GOT3 (cell line): ENCODE measurements at regions not wholly inside any gene's neighbourhood (a gene's known extent, or its start where the extent isn't known, plus 50 kb on each side); places are given as distances from the start of the nearest gene placed in this dataset.

ENCODE experiments used
- DNase-seq: peaks from one replicate; lab custom pipeline; 2025; ENCODE audit warnings: mixed read lengths; lab: John Stamatoyannopoulos, UW

DNA sequence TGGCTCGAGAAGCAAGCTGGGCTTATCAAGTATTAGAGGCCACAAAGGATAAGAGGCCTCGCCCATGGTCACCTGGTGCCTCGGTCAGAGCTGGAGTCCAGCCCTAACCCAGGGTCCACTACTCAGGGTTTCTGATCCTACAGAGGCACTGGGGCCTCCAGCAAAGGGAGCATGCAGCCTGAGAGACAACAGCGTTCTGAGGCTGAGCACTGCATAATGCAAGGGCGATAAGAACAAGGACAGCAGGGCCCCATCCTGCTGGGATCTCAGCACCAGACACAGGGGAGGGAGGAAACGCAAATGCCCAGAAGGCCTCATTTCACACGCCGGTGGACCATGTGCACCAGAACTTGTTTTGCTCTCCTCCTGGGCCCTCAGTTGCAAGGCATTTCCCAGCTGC lies 63.0 kb downstream of the C5orf15 start:
- DNase-seq = no peak

DNA sequence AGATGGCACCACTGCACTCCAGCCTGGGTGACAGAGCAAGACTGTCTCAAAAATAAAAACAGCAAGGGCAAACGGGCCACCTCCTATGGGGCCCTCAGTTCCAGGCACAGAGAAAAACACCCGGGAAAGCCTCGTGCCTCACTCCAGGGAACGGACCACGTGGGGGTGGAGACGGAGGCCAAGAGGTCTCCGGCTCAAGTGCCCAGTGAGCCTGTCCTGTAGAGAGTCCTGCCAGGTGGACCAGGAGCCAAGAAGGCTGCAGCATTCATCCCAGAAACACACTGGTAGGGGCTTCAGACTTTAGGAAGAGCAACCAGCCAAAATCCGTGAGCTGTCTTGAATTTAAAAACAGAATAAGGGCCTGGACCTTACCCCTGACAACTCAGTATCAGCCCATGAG lies 63.8 kb downstream of the C5orf15 start:
- no peak for DNase-seq

DNA sequence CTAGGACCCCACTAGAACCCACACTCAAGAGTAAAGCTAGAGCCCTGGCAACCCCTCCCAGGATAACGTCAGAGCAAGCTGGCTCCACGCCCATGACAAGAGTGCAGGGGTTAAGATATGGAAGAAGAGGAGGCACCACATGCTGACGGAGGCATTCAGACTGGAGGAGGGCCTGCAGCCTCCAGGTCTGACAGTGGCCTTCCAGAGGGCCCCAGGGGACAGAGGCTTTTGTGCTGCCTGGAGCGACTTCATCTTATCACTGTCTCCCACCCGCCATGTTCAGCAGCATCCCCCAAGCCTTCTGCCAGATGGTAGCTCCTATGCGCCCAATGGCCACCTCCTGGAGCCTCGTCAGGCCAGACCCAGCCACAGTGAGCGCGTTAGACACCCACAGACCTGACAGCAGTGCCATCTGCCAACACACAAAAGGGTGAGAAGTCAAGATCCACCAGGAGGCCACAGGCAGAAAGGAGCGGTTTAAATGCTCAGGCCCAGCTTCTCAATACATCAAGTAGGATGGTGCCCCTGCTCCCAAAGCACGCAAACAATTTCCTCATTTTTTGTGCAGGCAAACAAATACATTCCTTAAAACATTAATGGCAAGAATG lies 65.8 kb downstream of the C5orf15 start:
- DNase-seq = no peak

DNA sequence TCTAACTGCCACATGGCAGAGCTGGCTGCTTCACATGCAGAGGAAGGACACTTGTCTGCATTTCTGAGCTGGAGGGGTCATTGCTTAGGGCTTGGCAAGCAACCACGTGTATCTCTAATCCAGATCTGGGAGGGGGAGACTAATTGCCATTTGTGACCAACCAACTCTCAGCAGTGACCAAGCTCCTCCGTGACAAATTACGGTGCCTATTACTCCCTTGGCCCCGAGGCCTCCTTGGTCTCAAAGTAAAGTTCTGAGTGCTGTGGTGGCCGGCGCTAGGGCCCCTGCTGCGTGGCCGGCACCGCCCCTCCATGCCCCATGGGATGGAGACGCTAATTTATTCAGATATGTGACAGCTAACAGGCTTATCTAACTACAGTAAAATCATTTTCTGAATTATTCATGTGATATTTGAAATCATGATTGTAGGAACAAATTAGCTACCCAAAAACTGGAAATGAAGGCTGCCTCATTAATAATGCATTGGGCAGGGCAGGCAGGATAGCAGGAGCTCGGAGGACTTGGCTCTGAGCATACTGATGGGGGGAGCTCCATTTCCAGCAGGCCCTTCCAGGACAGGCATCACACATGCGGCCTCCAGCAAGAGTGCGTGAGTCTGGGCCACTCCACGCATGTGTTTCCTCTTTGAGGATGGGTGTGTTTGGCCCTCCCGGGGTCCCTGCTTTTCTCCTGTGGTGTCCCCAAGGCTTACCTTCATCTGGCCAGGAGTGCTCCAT lies 67.7 kb downstream of the C5orf15 start:
- DNase-seq = no peak

DNA sequence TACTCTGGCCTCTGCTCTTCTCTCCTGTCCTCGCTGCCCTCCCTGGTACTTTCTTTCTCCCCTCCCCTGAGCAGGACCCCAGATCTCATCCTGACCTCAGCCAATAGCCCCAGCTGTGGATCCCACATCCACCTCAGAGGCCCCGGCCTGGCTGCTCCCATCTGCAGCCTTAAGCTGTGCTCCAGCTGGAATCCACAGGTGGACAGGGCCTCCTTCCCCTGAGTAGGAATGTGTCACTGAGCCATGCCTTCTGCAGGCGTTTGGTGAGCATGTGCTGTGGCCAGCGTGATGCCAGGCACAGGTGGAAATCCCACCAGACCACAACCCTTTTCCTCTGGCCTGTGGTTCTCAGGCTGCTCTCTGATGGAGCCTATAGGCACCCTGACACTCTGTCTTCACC lies 68.9 kb downstream of the C5orf15 start:
- no peak for DNase-seq

DNA sequence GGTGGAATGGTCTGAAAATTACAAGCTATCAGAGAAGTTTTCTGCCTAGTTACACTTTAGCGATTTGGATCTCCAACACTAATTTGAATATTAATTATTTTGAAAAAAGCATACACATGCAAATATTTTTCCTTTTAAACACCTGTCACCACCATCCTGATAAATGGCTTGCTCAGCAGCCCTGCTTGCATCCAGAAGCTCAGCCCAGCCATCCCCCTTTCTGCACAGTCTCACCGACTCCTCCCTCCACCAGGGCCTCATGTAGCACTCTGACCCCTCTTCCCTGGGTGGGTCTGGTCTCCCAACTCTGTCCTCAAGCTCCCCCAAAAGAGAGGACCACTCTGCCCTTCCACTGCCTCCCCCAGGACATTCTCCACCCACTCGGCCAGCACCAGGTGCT lies 70.0 kb downstream of the C5orf15 start:
- no peak for DNase-seq

DNA sequence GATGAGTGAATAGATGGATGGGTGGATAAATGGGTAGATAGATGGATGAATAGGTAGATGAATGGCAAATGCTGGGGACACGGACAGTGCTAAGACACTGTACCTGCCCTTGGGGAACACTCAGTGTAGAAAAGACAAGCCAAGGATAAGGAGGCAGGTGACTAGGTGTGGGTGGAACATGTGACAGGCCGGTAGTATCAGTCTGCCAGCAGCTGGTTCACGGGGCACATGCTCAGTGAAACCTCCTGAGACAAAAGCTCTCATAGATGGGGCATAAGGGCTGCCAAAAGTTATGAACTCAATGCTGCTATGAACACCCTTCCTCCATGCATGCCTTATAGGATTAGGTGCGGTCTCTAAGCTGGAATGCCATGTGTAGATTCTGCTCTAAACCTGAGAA lies 71.0 kb downstream of the C5orf15 start:
- DNase-seq = no peak

DNA sequence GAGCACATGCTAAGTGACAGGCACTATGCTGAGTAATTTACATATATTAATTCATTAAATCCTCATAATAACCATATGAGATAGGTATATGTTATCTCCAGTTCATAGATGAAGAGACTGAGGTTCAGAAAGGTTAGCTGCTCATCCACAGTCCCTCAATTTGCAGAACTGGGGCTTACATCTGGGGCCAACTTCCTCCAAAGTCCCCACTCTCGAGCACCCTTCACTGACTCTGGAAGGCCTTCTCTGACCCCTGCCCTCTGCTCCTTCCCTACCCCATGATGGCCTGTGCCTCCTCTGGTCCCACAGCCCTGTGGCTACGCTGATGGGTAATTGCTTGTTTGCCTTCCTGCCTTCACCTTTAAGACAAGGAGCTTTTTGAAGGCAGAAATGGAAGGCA lies 71.6 kb downstream of the C5orf15 start:
- DNase-seq = no peak

DNA sequence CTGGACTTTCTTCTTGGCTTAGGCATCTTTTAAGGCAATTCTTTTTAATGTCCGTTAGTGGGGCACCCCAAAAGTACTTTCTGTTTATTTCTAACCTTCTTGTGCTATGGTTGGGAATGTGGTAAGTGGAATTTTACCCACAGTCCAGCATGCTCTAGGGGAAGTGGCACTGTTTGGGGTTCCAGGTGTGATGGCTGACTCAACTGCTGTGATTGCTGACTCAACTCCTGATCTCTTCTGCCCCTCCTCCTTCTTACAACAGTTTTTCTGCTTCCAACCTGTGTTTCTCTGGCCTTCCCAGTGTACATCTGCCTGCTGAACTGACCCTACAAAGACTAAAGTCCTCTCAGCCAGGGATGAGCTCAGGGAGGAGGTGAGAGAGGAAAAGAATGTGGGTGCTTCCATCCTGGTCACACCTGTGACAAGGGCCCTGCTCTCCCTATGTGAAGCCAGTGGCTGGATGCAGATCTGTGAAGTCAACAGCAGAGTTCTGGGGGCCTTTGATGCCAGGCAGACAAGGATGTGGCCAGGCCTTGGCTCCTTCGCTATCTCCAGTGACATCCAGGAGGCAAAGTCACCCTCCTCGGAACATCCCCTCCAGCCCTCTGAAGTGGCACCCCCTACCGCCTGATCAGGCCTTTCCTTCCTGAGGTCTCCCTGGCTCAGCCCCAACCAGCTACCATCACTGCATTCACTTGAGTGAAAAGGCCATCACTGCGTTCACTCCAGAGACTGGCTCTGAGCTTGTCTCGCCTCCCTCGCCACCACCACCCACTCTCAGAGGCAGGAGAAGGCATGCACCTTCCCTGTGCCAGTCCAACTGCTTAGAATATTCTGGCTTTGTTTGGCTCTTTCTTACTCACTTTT lies 72.2 kb downstream of the C5orf15 start:
- no peak for DNase-seq

DNA sequence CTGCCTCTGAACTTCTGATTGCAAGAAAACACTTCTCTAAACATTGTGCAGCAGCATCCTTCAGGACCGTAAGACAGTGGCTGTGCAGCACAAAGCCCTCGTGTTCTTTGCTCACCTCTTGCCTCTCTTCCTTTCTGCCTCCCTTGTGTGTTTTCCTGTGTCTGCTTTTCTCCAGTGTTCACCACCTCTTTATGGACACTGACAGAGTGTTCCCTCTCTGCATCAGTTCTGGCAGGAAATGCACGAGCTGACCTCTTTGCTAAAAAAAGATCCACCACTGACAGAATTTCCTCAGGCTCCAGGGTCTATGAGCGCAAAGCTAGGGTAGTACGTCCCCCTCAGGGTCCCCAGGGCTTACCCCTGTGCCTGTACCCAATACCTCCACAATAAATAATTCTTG lies 74.3 kb downstream of the C5orf15 start:
- no peak for DNase-seq

DNA sequence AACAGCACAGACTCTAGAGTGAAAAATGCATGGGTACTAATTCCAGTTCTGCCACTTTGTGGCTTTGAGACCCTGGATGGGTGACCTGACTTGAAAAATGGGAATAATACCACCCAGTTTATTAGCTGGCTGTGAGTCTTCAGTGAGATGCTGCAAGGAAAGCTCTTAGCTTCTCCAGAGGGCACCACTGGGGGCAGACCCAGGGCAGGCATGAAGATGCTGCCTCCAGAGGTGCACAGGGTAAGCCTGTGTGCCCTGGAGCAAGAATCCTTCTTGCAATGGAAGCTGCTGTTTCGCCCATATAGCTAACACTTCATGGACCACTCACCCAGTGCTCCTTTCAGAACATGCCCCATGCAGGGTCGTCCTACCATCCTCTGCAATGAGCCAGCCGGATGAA lies 75.7 kb downstream of the C5orf15 start:
- DNase-seq = no peak

DNA sequence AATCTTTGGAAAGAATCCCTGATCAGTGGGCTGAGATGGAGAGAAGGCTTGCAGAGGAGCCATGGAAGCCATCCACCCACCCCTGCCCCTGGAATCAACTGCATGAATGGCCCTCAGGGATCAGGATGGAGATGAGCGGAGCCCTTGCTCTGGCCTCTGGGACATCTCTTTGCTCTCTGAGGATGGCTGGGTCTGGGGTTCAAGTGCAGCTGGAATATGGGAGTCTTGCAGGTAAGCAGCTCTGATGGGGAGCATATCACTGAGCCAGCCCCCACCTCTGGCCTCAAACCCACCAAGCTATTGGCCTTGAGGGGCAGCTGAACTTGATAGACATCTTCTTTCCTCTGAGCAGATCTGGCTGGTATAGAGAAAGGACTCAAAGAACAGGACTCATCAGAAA lies 76.1 kb downstream of the C5orf15 start:
- DNase-seq = no peak

DNA sequence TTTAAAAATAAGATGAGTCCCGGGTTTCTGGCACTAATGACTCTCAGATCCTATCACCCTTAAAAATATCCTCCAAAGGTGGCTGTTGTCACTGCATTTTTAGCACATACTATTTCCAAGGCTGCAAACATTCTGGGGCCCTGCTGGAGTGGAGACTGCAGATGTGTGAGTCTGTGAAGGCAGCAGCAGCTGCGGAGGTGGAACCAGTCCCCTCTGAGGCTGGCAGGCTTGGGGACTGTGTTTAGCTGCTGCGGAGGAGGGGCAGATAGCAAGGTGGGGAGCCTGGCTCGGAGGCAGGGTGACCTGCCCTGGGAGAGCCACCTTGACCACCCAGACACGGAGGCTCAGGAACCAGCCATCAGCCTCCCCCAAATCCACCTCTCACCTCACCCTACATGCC lies 77.0 kb downstream of the C5orf15 start:
- DNase-seq = no peak

DNA sequence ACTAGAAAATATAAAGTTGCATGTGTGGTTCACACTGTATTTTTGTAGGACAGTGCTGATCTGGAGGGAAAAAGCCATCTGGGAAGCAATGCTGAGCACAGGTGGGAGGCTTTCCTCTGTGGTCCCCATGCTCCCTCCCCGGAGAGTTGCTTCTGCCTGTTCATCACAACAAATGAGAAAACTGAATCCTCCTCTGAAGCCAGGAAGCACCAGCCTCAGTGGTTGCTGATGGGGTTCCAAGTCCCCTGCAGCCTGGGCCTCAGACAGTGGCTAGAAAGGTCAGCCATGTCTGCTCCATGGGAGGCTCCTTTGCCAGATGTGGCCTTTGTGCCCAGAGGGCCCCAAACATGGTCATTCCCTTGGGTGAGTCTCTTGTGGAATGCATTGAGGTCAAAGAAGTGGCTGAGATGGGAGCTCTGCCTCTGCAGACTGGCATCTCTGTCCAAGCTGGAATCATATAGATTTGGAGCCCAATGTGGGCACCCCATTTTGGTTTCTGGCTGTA lies 77.6 kb downstream of the C5orf15 start:
- DNase-seq = no peak

DNA sequence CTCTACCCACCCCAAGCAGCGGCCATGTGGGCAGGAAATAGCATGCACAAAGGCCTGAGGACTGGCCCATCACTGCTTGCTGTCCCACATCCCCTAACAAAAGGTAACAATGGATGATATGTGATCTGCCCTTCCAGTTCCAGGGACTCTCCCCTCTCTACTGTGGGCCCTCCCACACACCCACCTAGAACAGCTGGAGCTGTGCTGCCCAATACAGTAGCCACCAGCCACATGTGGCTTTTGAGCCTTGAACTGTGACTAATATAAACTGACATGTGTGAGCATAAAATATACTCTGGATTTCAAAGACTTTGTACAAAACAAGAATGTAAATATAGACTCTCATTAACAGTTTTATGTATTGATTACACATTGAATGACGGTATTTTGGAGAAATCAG lies 78.1 kb downstream of the C5orf15 start:
- DNase-seq = no peak

DNA sequence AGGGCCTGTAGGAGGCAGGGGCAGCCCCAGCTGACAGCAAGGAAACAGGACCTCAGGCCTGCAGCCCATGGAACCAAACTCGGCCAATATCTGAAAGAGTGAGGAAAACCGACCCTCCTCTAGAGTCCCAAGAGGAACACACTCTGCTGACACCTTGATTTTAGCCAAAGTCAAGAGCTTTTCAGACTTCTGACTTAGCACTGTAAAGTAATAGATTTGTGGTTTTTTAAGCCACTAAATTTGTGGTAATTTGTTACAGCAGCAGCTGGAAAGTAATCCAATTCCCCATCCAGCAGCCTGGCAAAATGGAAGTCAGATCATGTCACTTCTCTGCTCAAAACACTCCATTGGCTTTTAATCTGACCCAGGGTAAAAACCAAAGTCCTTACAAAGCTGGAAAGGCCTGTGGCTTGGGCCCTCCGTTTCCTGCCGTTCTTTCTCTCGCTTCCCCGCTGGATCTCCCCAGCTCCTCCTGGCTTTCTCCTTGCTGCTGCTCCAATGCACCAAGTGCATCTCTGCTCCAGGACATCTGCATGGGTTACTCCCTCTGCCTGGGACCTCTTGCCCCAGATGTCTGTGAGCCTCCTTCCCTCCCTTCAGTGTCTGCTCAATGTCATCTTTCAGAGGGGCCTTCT lies 79.0 kb downstream of the C5orf15 start:
- DNase-seq = no peak

DNA sequence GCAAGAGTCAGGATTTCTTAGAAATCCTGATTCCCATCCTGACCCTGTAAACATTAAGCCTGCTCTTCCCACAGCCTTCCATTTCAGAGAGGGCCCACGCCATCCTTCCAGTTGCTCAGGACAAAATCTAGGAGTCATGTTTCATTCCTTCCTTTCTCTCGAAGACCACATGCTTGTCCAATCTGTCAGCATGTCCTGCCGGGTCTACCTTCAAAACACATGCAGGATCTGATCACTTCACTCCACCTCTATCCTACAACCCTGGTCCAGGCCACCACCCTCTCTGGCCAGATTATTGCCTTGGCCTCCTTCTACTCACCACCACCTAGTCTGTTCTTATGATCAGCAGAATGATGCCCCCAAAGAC lies 79.8 kb downstream of the C5orf15 start:
- DNase-seq = no peak

DNA sequence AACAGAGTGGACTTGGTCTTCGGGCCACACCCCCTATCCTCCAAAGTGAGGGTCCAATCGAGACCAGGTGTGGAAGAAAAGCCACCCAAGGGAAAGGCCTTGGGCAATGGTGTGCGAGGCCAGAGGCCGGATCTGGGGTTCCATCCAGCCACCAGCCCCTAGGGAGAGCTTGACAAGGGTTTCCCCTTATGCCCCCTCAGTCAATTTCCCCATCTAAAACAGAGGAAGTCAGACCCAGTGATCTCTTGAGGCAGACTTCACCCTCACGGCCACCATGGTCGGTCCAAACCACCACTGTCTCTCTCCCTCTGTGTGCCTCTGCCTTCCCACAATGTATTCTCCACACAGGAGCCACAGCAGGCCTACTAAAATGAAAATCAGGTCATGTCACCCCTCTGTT lies 82.9 kb downstream of the C5orf15 start:
- DNase-seq = no peak

DNA sequence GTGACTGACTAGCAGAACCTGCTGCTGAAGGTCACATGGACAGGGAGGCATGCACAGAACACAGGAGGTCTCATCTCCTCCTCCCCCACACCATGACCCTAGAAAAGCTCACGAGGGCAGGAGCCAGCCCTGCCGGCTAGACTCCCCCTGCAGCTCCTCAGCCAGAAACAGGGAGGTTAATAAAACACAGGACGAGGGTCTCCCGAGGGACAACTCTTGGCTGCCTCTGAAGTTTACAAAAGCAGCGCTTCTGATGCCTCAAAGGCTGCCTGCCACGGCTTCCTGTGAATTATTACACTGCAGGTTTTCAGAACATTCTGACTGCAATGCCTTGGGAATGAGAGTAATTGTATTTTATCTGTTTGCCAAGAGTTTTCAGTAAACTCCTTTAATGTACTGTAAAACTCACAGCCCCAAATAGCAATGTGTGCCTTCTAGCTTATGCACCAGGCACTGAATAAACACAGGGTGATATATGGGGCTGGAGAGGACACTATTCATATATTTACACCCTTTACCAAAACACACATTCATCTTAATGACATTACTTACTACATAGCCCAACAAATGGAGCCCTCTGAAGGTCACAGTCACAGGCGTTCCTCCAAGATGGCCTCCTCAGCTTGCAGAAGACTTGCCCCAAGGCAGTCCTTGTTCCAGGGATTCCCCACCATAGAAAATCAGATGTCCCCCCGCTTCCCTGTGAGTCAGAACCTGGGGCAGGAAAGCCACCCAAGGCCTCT lies 83.7 kb downstream of the C5orf15 start:
- DNase-seq = no peak

DNA sequence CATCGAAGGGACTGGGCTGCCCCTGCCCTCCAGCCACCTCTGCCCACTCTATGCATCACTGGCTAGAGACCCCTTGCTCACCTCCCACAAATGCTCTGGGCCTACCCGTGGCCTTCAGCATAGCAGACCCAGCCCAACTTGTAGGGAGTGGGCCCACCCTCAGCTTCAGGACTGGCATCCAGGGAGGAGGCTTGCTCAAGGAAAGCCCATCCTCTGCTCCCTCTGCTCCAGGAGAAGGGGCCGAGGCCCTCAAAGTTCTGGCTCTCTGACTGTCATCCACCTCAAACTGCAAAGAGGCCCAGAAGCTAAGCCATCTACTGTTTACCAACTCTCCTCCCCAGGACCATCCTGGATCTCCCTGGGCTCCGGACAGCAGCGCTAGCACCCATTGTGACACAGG lies 84.5 kb downstream of the C5orf15 start:
- no peak for DNase-seq

DNA sequence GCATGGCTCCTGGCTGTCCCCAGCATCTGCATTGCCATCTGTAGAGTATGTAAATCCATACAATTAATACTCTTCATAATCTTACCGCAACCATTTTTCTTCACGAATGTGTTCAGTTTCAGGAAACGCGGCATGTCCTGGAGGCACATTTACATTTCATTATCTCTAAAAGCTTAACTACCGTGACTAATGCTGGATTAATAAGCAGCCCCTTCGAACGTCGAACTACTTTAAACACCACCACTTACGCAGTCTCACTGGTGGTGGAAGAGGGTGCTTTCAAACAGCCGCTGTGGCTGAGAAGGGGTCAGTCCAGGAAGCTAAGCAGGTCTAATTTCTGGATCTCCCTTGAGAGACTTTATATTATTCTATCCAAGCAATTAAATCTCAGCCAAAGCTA lies 85.6 kb downstream of the C5orf15 start:
- DNase-seq = no peak

DNA sequence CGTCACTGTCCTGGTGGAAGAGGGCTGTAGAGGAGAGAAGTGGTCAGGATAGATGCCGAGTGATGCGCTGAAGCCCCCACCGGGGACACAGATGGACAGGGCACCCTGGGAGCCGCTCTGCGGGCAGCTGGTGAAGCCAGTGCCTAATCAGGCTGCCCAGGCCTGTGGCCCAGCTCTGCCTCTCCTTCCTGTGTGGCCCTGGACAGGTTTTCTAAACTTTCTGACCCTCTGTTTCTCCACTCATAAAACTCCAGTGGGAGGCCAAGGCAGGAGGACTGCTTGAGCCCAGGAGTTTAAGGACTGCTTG lies 86.1 kb downstream of the C5orf15 start:
- DNase-seq = no peak
